ENCODE measurements at regions not wholly inside any gene's neighbourhood (a gene's known extent, or its start where the extent isn't known, plus 50 kb on each side); places are given as distances from the start of the nearest gene placed in this dataset.

DNA sequence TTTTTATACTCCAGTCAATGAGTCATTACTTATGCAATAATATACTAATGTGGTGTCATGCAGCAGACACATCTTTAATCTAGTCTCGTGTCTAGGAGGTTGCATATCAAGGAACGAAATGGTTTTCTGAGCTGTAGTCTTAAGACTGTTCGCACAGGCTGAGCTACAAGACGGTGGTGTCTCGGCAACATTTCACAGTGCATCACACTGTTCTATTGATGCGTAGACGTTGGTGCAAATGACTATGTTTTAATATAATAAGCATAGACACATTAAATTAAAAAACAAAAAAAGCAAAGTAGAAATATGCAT is 864.2 kb downstream of the GALR1 start:
- Histone ChIP-seq H3K79me2 (ENCODE audit: insufficient read depth, low read length) (no peaks in the 10 kb centered on the region), H3K9me3 (ENCODE audit: low read length) (no peaks in the 10 kb centered on the region), H3K9ac (ENCODE audit: insufficient read depth, low read depth, low read length) (no peak overlapping the region), H3K27ac (ENCODE audit: extremely low read length, insufficient read depth, low read length) (no peak overlapping the region), H3K4me1 (ENCODE audit: insufficient read depth, low read length) (no peaks in the 10 kb centered on the region), H4K20me1 (ENCODE audit: insufficient read depth, low read length) (no peaks in the 10 kb centered on the region), H3K4me3 (replicated peaks in 1 of 3; ENCODE audit: insufficient read depth in 1 of 3, low read depth in 2 of 3, low read length in 3 of 3) (no peak overlapping the region), H3K36me3 (replicated peaks in 1 of 2; ENCODE audit: control insufficient read depth in 1 of 2, insufficient read depth in 2 of 2, low read length in 2 of 2) (no peaks in the 10 kb centered on the region), H3K27me3 (ENCODE audit: control insufficient read depth in 1 of 2, insufficient read depth in 2 of 2, low read length in 2 of 2) (peaks cover 0 to 3% of the 10 kb centered on the region in 2 experiments; a peak in 2 of 5 replicates), H3K4me2 (ENCODE audit: low read depth, low read length) (no peak overlapping the region), H2AFZ (ENCODE audit: low read length) (no peak overlapping the region)
- in situ Hi-C loops (cut with HindIII; ENCODE audit: extremely low pct_ligation_motif_present, low pct_unique_long_range_greater_than_20kb) (no loop called here), intact Hi-C loops (cut with micrococcal nuclease; ENCODE audit: unreplicated experiment) (no loop called here)
- ChIA-PET POLR2A (no interaction called here), CTCF (ENCODE audit: low intra/inter-chr PET ratio, low total read pairs) (no interaction called here)
- ATAC-seq (no peak), FAIRE-seq (no peak), DNase-seq (ENCODE audit: low spot score) (no peak)
- WGBS (ENCODE audit: low lambda C conversion rate) = 46% methylated on average over 7 of the region's 7 CpGs
- no TSS peak for BruUV-seq (replicated peaks)
- TF ChIP-seq MIXL1 (CRISPR knock-in tag; IDR thresholded peaks at IDR 0.05) = no peak
- TF ChIP-seq, protein P1, sequence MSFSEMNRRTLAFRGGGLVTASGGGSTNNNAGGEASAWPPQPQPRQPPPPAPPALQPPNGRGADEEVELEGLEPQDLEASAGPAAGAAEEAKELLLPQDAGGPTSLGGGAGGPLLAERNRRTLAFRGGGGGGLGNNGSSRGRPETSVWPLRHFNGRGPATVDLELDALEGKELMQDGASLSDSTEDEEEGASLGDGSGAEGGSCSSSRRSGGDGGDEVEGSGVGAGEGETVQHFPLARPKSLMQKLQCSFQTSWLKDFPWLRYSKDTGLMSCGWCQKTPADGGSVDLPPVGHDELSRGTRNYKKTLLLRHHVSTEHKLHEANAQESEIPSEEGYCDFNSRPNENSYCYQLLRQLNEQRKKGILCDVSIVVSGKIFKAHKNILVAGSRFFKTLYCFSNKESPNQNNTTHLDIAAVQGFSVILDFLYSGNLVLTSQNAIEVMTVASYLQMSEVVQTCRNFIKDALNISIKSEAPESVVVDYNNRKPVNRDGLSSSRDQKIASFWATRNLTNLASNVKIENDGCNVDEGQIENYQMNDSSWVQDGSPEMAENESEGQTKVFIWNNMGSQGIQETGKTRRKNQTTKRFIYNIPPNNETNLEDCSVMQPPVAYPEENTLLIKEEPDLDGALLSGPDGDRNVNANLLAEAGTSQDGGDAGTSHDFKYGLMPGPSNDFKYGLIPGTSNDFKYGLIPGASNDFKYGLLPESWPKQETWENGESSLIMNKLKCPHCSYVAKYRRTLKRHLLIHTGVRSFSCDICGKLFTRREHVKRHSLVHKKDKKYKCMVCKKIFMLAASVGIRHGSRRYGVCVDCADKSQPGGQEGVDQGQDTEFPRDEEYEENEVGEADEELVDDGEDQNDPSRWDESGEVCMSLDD (CRISPR knock-in tag; IDR thresholded peaks at IDR 0.05; ENCODE audit: borderline replicate concordance) = no peak
- TF ChIP-seq WIZ (CRISPR knock-in tag; IDR thresholded peaks at IDR 0.05) = no peak
- TF ChIP-seq, protein P2, sequence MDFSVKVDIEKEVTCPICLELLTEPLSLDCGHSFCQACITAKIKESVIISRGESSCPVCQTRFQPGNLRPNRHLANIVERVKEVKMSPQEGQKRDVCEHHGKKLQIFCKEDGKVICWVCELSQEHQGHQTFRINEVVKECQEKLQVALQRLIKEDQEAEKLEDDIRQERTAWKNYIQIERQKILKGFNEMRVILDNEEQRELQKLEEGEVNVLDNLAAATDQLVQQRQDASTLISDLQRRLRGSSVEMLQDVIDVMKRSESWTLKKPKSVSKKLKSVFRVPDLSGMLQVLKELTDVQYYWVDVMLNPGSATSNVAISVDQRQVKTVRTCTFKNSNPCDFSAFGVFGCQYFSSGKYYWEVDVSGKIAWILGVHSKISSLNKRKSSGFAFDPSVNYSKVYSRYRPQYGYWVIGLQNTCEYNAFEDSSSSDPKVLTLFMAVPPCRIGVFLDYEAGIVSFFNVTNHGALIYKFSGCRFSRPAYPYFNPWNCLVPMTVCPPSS (IDR thresholded peaks at IDR 0.05) = no peak
- TF ChIP-seq ZNF746 (CRISPR knock-in tag; IDR thresholded peaks at IDR 0.05) = no peak
- TF ChIP-seq RBM22 (optimal IDR thresholded peaks at IDR 0.05; ENCODE audit: low read length) = no peak
- no peak for TF ChIP-seq TEAD3 (CRISPR knock-in tag; optimal IDR thresholded peaks at IDR 0.05; ENCODE audit: borderline replicate concordance)
- TF ChIP-seq SALL2 (CRISPR knock-in tag; IDR thresholded peaks at IDR 0.05) = no peak
- no peak for TF ChIP-seq ZNF572 (CRISPR knock-in tag; IDR thresholded peaks at IDR 0.05)
- no peak for TF ChIP-seq ZFAT (CRISPR knock-in tag; conservative IDR thresholded peaks at IDR 0.05)
- TF ChIP-seq, protein P3, sequence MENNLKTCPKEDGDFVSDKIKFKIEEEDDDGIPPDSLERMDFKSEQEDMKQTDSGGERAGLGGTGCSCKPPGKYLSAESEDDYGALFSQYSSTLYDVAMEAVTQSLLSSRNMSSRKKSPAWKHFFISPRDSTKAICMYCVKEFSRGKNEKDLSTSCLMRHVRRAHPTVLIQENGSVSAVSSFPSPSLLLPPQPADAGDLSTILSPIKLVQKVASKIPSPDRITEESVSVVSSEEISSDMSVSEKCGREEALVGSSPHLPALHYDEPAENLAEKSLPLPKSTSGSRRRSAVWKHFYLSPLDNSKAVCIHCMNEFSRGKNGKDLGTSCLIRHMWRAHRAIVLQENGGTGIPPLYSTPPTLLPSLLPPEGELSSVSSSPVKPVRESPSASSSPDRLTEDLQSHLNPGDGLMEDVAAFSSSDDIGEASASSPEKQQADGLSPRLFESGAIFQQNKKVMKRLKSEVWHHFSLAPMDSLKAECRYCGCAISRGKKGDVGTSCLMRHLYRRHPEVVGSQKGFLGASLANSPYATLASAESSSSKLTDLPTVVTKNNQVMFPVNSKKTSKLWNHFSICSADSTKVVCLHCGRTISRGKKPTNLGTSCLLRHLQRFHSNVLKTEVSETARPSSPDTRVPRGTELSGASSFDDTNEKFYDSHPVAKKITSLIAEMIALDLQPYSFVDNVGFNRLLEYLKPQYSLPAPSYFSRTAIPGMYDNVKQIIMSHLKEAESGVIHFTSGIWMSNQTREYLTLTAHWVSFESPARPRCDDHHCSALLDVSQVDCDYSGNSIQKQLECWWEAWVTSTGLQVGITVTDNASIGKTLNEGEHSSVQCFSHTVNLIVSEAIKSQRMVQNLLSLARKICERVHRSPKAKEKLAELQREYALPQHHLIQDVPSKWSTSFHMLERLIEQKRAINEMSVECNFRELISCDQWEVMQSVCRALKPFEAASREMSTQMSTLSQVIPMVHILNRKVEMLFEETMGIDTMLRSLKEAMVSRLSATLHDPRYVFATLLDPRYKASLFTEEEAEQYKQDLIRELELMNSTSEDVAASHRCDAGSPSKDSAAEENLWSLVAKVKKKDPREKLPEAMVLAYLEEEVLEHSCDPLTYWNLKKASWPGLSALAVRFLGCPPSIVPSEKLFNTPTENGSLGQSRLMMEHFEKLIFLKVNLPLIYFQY (CRISPR knock-in tag; IDR thresholded peaks at IDR 0.05; ENCODE audit: borderline replicate concordance) = no peak
- TF ChIP-seq HES4 (CRISPR knock-in tag; IDR thresholded peaks at IDR 0.05; ENCODE audit: borderline replicate concordance) = no peak
- TF ChIP-seq, protein P4, sequence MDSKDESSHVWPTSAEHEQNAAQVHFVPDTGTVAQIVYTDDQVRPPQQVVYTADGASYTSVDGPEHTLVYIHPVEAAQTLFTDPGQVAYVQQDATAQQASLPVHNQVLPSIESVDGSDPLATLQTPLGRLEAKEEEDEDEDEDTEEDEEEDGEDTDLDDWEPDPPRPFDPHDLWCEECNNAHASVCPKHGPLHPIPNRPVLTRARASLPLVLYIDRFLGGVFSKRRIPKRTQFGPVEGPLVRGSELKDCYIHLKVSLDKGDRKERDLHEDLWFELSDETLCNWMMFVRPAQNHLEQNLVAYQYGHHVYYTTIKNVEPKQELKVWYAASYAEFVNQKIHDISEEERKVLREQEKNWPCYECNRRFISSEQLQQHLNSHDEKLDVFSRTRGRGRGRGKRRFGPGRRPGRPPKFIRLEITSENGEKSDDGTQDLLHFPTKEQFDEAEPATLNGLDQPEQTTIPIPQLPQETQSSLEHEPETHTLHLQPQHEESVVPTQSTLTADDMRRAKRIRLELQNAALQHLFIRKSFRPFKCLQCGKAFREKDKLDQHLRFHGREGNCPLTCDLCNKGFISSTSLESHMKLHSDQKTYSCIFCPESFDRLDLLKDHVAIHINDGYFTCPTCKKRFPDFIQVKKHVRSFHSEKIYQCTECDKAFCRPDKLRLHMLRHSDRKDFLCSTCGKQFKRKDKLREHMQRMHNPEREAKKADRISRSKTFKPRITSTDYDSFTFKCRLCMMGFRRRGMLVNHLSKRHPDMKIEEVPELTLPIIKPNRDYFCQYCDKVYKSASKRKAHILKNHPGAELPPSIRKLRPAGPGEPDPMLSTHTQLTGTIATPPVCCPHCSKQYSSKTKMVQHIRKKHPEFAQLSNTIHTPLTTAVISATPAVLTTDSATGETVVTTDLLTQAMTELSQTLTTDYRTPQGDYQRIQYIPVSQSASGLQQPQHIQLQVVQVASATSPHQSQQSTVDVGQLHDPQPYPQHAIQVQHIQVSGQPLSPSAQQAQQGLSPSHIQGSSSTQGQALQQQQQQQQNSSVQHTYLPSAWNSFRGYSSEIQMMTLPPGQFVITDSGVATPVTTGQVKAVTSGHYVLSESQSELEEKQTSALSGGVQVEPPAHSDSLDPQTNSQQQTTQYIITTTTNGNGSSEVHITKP (CRISPR knock-in tag; IDR thresholded peaks at IDR 0.05; ENCODE audit: low read depth) = no peak
- no peak for TF ChIP-seq JDP2 (CRISPR knock-in tag; IDR thresholded peaks at IDR 0.05; ENCODE audit: borderline replicate concordance)
- no peak for TF ChIP-seq ZNF570 (CRISPR knock-in tag; IDR thresholded peaks at IDR 0.05; ENCODE audit: borderline replicate concordance)
- TF ChIP-seq MLLT10 (CRISPR knock-in tag; IDR thresholded peaks at IDR 0.05) = no peak

Measured in HepG2 (cell line).